ENCODE measurements at regions not wholly inside any gene's neighbourhood (a gene's known extent, or its start where the extent isn't known, plus 50 kb on each side); places are given as distances from the start of the nearest gene placed in this dataset.
"Not testable (repeated sequence)": the region's sequence is repeated elsewhere in the genome, so short reads cannot be mapped to it uniquely, and the experiment has no call there.

DNA sequence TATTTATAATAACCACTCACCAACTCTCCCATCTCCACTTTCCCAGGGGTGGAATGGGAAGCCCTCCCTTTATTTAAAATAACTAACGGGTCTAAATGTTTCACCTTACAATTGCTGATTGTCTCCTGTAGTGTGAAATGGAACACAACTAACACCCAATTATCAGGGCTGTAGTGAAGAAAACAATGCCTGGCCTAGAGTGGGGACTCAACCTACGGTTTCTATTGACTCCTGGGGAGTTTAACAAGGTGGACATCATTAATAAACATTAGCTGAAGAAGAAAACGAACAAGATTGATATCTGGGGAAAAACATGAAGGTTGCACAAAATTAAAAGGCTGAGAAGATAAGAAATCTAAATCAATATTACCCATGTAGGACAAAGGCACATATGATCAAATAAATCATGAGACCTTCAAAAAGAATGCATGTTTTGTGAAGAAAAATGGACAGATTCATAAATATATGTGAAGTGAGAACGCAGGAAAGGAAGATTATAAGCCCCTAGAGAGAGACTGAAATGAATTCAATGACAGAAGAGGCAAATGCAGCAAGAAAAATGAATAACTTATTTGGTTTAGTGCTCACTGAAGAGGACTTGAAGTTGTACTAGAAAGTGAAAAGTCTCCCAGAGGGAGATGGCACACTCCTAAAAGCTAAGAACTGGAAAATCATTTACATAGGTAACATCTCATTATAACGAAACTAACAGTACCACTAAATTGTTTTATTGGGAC is 593.0 kb upstream of the AADAT start:
- Histone ChIP-seq H3K9me2 (ENCODE audit: insufficient read depth) (no peaks in the 10 kb centered on the region), H3K9me3 (ENCODE audit: low read depth) (no peaks in the 10 kb centered on the region), H4K20me1 (ENCODE audit: insufficient read depth) (no peaks in the 10 kb centered on the region), H3K4me3 (no peak overlapping the region), H3K36me3 (ENCODE audit: low read depth) (no peaks in the 10 kb centered on the region), H3K27me3 (replicated peaks; ENCODE audit: insufficient read depth) (no peaks in the 10 kb centered on the region), H3K79me2 (ENCODE audit: insufficient read depth) (no peaks in the 10 kb centered on the region), H3K9ac (no peak overlapping the region), H2AFZ (no peak overlapping the region), H3K27ac (no peak overlapping the region), H3K4me1 (ENCODE audit: insufficient read depth) (no peaks in the 10 kb centered on the region), H3F3A (ENCODE audit: insufficient read depth) (no peaks in the 10 kb centered on the region), H3K4me2 (ENCODE audit: unreplicated experiment) (no peak overlapping the region)
- TF ChIP-seq EZH2 (IDR thresholded peaks at IDR 0.05; ENCODE audit: insufficient read depth, poor library complexity, severe bottlenecking), result no peak
- no peak for TF ChIP-seq EZH2phosphoT487 (IDR thresholded peaks at IDR 0.05; ENCODE audit: insufficient read depth, low read depth)
- DNase-seq, result no peak
- WGBS, 2 experiments (ENCODE audit: low coverage in 1 of 2, low lambda C conversion rate in 2 of 2, missing lambda C conversion rate in 2 of 2), result 10 to 15% methylated on average over 5 of the region's 5 CpGs
- in situ Hi-C loops (cut with MboI), result no loop called here

GRCh38 chr4:170682087-170682486 is 592.3 kb upstream of the AADAT start:
- H3K27ac ChIP-seq; H3K9ac ChIP-seq; H3K36me3 ChIP-seq (ENCODE audit: low read depth); H2AFZ ChIP-seq; H3K27me3 ChIP-seq (replicated peaks; ENCODE audit: insufficient read depth); H3K9me2 ChIP-seq (ENCODE audit: insufficient read depth); H3K4me1 ChIP-seq (ENCODE audit: insufficient read depth); H3K9me3 ChIP-seq (ENCODE audit: low read depth); H3K79me2 ChIP-seq (ENCODE audit: insufficient read depth); DNase-seq; H3F3A ChIP-seq (ENCODE audit: insufficient read depth); H3K4me2 ChIP-seq (ENCODE audit: unreplicated experiment); in situ Hi-C loops (cut with MboI); H3K4me3 ChIP-seq; H4K20me1 ChIP-seq (ENCODE audit: insufficient read depth): not testable (repeated sequence)
- WGBS, 2 experiments (ENCODE audit: low coverage in 1 of 2, low lambda C conversion rate in 2 of 2, missing lambda C conversion rate in 2 of 2), result 29 to 30% methylated on average over 5 of the region's 5 CpGs

GRCh38 chr4:170675568-170676262 is 586.0 kb upstream of the AADAT start:
- no peaks in the 10 kb centered on the region for H4K20me1 ChIP-seq (ENCODE audit: insufficient read depth)
- H3K27me3 ChIP-seq (replicated peaks; ENCODE audit: insufficient read depth), result no peaks in the 10 kb centered on the region
- no peak overlapping the region for H3K4me3 ChIP-seq
- no peaks in the 10 kb centered on the region for H3F3A ChIP-seq (ENCODE audit: insufficient read depth)
- H3K36me3 ChIP-seq (ENCODE audit: low read depth), result no peaks in the 10 kb centered on the region
- H2AFZ ChIP-seq, result no peak overlapping the region
- TF ChIP-seq EZH2 (IDR thresholded peaks at IDR 0.05; ENCODE audit: insufficient read depth, poor library complexity, severe bottlenecking), result no peak
- TF ChIP-seq EZH2phosphoT487 (IDR thresholded peaks at IDR 0.05; ENCODE audit: insufficient read depth, low read depth), result no peak
- DNase-seq, result peak; percentile 27
- H3K4me2 ChIP-seq (ENCODE audit: unreplicated experiment), result no peak overlapping the region
- no peaks in the 10 kb centered on the region for H3K4me1 ChIP-seq (ENCODE audit: insufficient read depth)
- no peaks in the 10 kb centered on the region for H3K9me2 ChIP-seq (ENCODE audit: insufficient read depth)
- 11 to 18% methylated on average over 2 of the region's 2 CpGs for WGBS, 2 experiments (ENCODE audit: low coverage in 1 of 2, low lambda C conversion rate in 2 of 2, missing lambda C conversion rate in 2 of 2)
- in situ Hi-C loops (cut with MboI), result no loop called here
- no peak overlapping the region for H3K27ac ChIP-seq
- no peaks in the 10 kb centered on the region for H3K9me3 ChIP-seq (ENCODE audit: low read depth)
- no peaks in the 10 kb centered on the region for H3K79me2 ChIP-seq (ENCODE audit: insufficient read depth)
- no peak overlapping the region for H3K9ac ChIP-seq

DNA sequence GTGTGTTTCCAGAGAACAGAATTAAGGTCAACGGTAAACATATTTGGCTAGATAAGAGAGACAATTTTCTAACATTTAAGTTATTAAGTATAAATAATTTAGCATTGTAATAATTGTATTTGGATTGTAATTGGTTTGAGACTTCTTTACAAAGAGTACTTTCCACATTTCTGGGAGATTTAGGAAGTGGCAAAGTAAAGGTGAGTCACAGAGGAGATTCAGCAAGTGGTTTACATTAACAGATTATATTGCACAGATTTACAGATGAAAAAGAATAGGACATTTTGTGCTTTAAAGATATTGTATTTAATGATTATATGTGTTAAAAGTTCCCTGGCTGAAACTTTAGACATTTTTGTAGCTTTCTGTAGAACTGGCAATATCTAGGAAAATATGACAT is 584.4 kb upstream of the AADAT start:
- Histone ChIP-seq H3K27ac (no peak overlapping the region), H3K4me3 (no peak overlapping the region), H3K9me3 (ENCODE audit: low read depth) (no peaks in the 10 kb centered on the region), H3K79me2 (ENCODE audit: insufficient read depth) (no peaks in the 10 kb centered on the region), H2AFZ (no peak overlapping the region), H3F3A (ENCODE audit: insufficient read depth) (no peaks in the 10 kb centered on the region), H3K4me1 (ENCODE audit: insufficient read depth) (no peaks in the 10 kb centered on the region), H3K27me3 (replicated peaks; ENCODE audit: insufficient read depth) (no peaks in the 10 kb centered on the region), H4K20me1 (ENCODE audit: insufficient read depth) (no peaks in the 10 kb centered on the region), H3K36me3 (ENCODE audit: low read depth) (no peaks in the 10 kb centered on the region), H3K4me2 (ENCODE audit: unreplicated experiment) (no peak overlapping the region), H3K9me2 (ENCODE audit: insufficient read depth) (no peaks in the 10 kb centered on the region), H3K9ac (no peak overlapping the region)
- in situ Hi-C loops (cut with MboI), result no loop called here
- DNase-seq, result peak; percentile 4
- whole genome bisulfite sequencing, 2 experiments (ENCODE audit: low coverage in 1 of 2, low lambda C conversion rate in 2 of 2, missing lambda C conversion rate in 2 of 2), result 4 to 14% methylated on average over 1 of the region's 1 CpG
- TF ChIP-seq EZH2 (IDR thresholded peaks at IDR 0.05; ENCODE audit: insufficient read depth, poor library complexity, severe bottlenecking), result no peak
- no peak for TF ChIP-seq EZH2phosphoT487 (IDR thresholded peaks at IDR 0.05; ENCODE audit: insufficient read depth, low read depth)

Measured in GM23248 (cell line).